Chondrocyte (in vitro differentiated cells): ENCODE measurements at regions not wholly inside any gene's neighbourhood (a gene's known extent, or its start where the extent isn't known, plus 50 kb on each side); places are given as distances from the start of the nearest gene placed in this dataset.
"Not testable (repeated sequence)": the region's sequence is repeated elsewhere in the genome, so short reads cannot be mapped to it uniquely, and the experiment has no call there.

ENCODE experiments used
- DNase-seq: peaks from one replicate; pipeline ENCODE4 v3.0.0; 2021; ENCODE audit warnings: mixed read lengths, low spot score
- H3K27ac Mint-ChIP-seq: one replicate; pipeline ENCODE4 v1.8.0; 2021; ENCODE audit warnings: mild to moderate bottlenecking, moderate library complexity, mixed read lengths; ENCODE audit not compliant: unreplicated experiment
- H3K27me3 Mint-ChIP-seq: 2 replicates; pipeline ENCODE4 v1.8.0; 2021; ENCODE audit warnings: low read depth, mixed read lengths
- H3K36me3 Mint-ChIP-seq: 2 replicates; pipeline ENCODE4 v1.8.0; 2021; ENCODE audit warnings: low read depth, mixed read lengths
- H3K4me1 Mint-ChIP-seq: 2 replicates; pipeline ENCODE4 v1.8.0; 2021; ENCODE audit warnings: low read depth, mild to moderate bottlenecking, mixed read lengths
- H3K4me3 Mint-ChIP-seq: one replicate; pipeline ENCODE4 v1.8.0; 2021; ENCODE audit warnings: mild to moderate bottlenecking, moderate library complexity, mixed read lengths; ENCODE audit not compliant: unreplicated experiment
- H3K9me3 Mint-ChIP-seq: 2 replicates; pipeline ENCODE4 v1.8.0; 2021; ENCODE audit warnings: low read depth, mixed read lengths
- CTCF ChIP-seq: fragments of 200-600 bp; sonication (generic); IDR thresholded peaks from 2 replicates; pipeline ENCODE4 v1.5.0; 2021; ENCODE audit warnings: antibody characterized with exemption, mild to moderate bottlenecking, moderate library complexity

DNA sequence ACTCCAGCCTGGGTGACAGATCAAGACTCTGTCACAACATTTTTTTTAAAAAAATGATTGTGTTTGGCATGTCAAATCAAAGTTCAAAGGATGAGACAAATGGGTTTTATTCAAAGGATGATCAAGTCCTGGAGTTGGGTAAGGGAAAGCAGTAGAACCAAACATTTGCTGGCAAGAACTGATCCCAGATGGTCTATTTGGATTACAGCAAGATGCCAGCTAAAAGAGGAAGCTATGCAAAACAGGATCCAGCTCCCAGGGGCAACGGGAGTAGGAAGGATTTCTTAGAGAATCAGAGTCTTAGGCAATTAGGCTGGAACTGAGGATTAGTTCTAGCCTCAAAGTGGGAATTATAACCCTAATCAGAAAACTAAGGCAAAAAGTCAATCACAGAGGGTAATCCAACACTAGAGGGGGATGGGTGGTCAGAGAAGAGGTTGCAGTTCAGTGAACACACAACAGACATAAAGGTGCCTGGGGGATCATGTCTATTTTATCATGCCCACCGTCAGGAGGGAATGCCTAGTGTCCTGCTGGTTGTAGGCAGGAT lies 133.0 kb upstream of the PLS3 start:
- H3K27me3 Mint-ChIP-seq = no peaks in the 10 kb centered on the region

DNA sequence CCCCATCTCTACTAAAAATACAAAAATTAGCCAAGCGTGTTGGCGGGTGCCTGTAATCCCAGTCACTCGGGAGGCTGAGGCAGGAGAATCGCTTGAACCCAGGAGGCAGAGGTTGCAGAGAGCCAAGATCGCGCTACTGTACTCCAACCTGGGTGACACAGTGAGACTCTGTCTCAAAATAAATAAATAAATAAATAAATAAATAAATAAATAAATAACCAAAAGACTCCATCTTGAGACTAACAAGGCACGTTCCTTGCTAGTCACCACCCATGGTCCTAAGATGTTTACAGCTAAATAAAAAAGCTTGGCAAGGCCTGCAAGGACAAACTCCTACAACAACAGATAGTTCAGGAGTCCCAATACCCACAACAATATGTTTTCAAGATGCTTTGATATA lies 126.1 kb upstream of the PLS3 start:
- not testable (repeated sequence) for DNase-seq, H3K36me3 Mint-ChIP-seq, H3K27ac Mint-ChIP-seq, H3K4me3 Mint-ChIP-seq, H3K27me3 Mint-ChIP-seq, H3K9me3 Mint-ChIP-seq
- peaks cover 10% of the 10 kb centered on the region for H3K4me1 Mint-ChIP-seq

More for the DNA sequence above, 133.0 kb upstream of the PLS3 start:
- Mint-ChIP-seq H3K27ac (no peak overlapping the region), H3K4me3 (no peak overlapping the region), H3K9me3 (peaks cover 3% of the 10 kb centered on the region), H3K4me1 (peaks cover 4% of the 10 kb centered on the region), H3K36me3 (no peaks in the 10 kb centered on the region)
- TF ChIP-seq CTCF = no peak
- DNase-seq = no peak

- Mint-ChIP-seq H3K36me3 (no peaks in the 10 kb centered on the region), H3K27me3 (no peaks in the 10 kb centered on the region), H3K4me1 (peaks cover 13% of the 10 kb centered on the region), H3K9me3 (peaks cover 6% of the 10 kb centered on the region), H3K27ac (no peak overlapping the region), H3K4me3 (no peak overlapping the region)
- no peak for TF ChIP-seq CTCF
- no peak for DNase-seq
Measured at GRCh38 chrX:115437841-115438595, 123.0 kb upstream of the PLS3 start.

DNA sequence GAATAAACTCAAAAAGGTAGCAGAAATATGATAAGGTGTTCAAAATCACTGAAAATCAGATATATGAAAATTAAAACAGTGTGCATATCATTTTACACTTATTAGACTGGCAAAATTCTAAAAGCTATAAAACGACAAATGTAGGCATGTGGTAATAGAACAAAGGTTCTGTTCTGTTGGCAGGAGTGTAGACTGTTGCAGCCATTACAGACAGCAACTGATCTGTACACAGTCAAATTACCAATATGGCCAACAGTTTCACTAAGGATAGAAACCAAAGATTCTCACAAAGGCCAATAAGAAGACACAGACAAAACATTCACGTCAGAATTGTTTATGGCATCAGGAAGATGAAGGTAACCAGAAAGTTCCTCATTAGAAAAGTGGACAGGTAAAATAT lies 112.8 kb upstream of the PLS3 start:
- H3K27ac Mint-ChIP-seq = no peak overlapping the region
- H3K36me3 Mint-ChIP-seq = peaks cover 1% of the 10 kb centered on the region
- no peak for DNase-seq
- H3K27me3 Mint-ChIP-seq = no peaks in the 10 kb centered on the region
- no peaks in the 10 kb centered on the region for H3K9me3 Mint-ChIP-seq
- peaks cover 17% of the 10 kb centered on the region for H3K4me1 Mint-ChIP-seq
- no peak for TF ChIP-seq CTCF
- no peak overlapping the region for H3K4me3 Mint-ChIP-seq

DNA sequence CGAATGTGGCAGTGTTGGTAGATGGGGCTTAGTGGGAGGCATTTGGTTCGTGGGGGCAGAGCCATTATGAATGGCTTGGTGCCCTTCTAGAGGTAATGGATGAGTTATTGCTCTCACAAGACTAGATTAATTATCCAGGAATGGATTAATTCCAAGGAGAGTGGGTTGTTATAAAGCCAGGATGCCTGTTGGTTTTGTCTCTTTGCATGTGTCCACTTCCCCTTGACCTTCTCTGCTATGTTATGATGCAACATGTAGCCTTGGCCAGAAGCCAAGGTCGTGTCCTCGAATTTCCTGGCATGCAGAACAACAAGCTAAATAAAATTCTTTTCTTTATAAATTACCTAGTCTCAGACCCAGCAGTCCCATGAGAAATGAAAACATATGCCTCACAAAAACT lies 111.2 kb upstream of the PLS3 start:
- Mint-ChIP-seq H3K4me1 (peaks cover 18% of the 10 kb centered on the region), H3K4me3 (no peak overlapping the region), H3K27ac (no peak overlapping the region), H3K9me3 (no peaks in the 10 kb centered on the region), H3K27me3 (no peaks in the 10 kb centered on the region), H3K36me3 (no peaks in the 10 kb centered on the region)
- no peak for TF ChIP-seq CTCF
- DNase-seq = no peak

GRCh38 chrX:115452251-115452650 lies 108.7 kb upstream of the PLS3 start:
- Mint-ChIP-seq H3K27me3 (no peaks in the 10 kb centered on the region), H3K4me1 (peaks cover 30% of the 10 kb centered on the region), H3K9me3 (no peaks in the 10 kb centered on the region), H3K36me3 (no peaks in the 10 kb centered on the region), H3K4me3 (no peak overlapping the region), H3K27ac (no peak overlapping the region)
- no peak for TF ChIP-seq CTCF
- no peak for DNase-seq
